ENCODE measurements at regions not wholly inside any gene's neighbourhood (a gene's known extent, or its start where the extent isn't known, plus 50 kb on each side); places are given as distances from the start of the nearest gene placed in this dataset.
"Not testable (repeated sequence)": the region's sequence is repeated elsewhere in the genome, so short reads cannot be mapped to it uniquely, and the experiment has no call there.

DNA sequence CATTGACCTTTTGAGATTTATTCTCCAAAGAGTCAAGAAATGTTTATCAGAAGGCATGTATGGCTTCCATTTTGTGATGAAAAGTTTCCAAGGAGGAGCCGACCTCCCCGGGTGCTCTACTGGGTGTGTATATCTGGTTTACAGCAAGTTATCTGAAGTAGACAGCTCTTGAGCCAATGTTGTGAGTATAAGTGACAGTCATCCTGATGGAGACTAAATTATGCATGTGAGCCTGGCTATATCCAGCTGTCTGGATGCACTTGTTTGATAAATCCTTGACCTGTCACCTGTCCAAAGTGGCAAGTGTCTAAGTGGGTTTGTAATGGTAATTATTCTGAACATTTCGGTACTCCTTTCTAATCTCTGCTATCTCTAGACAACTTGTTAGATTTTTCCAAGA, 142.2 kb downstream of the NR2F2 start:
- DNase-seq: no peak

DNA sequence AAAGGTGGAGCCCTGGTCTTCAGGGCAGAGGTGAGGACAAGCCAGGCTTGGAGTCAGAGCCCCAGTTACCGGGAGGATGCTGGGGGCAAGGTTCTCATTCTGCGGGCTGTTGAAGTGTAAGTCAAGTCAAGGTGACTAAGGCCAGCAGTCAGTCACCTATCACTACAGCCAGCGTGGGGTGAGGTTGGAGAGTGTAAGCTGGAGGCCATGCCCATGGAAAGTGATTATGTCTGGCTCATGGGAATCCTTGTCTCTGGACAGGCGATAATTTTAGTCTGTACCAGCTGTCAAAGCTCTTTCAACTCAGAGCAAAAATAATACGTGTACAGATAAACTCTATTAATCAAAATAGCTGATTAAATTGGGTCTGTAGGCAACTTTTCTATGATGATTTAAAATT, 143.1 kb downstream of the NR2F2 start:
- DNase-seq: no peak

DNA sequence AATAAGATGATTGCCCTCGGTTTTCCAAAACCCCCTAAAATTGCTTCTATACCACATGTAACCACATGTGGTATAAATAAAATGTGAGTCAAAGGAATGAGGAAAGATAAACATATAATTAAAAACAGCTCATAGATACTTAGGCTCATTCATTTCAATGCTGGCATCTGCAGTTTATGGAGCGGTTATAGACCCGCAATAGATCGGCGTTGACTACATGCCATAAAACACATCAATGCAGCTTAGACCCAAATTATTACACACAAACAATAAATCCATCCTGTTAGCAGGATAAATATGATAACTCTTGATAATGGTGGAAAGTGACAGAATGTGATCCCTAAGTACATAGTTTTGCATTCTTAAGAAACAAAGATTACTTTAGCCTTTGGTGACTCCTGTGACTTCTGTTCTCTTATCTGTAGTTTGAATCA, 143.7 kb downstream of the NR2F2 start:
- DNase-seq: no peak

DNA sequence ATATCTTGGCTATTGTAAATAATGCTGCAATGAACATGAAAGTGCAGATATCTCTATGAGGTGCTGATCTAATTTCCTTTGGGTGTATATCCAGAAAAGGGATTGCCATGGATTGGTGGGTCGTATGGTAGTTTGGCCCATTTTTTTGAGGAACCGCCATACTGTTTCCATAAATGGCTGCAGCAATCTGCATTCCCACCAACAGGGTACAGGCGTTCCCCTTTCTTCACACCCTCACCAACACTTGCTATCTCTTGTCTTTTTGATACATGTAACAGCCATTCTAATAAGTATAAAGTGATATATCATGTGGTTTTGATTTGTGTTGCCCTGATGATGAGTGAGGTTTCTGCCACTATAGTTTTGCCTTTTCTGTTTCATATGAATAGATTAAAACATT, 146.7 kb downstream of the NR2F2 start:
- no peak for DNase-seq

DNA sequence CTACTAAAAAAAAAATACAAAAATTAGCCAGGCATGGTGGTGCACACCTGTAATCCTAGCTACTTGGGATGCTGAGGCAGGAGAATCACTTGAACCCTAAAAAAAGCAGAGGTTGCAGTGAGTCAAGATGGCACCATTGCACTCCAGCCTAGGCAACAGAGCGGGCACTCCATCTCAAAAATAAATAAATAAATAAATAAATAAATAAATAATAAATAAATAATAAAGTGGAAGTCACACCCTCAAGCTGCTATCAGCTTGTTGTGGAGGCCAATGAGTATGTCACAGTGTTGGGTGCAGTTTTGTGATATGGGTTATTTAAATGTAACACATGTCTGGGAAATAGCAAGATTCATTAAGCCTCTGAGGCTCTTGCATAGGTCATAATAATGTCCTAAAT, 153.9 kb downstream of the NR2F2 start:
- not testable (repeated sequence) for DNase-seq

DNA sequence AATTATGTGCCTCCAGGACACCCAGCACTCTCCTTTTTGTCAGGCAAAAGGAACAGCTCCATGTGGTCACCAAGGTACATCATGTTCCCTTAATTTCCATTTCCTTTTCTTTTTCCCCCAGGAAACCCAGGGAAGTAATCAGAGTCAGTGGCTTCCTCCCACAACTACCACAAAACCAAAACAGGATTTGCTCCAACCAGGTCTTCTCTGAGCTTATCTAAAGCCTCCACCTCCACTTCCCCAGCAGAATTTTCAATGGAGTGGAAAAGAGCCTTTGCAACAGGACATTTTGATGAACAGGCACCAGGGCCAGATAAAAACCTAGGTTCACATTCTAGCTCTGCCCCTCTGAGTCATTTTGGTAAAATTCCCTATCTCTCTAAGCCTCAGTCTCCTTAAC, 154.3 kb downstream of the NR2F2 start:
- DNase-seq: no peak

DNA sequence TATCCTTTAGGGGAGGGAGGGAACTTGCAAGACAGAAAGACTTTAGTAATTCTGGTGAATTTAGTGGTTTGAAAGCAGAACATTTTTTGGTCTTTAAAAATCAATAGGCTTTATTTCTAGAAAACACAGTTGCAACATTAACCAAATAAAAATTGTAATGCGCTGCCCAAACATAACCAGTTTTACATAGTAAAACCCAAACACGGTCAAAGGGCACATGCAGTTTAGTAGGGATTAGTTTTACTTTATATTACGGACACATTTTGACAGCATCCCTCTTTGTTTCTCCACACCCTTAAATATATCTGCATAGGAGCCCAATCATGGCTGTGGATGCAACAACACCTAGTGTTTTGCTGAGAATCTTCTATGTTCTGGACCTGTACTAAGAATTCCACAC, 156.7 kb downstream of the NR2F2 start:
- no peak for DNase-seq

DNA sequence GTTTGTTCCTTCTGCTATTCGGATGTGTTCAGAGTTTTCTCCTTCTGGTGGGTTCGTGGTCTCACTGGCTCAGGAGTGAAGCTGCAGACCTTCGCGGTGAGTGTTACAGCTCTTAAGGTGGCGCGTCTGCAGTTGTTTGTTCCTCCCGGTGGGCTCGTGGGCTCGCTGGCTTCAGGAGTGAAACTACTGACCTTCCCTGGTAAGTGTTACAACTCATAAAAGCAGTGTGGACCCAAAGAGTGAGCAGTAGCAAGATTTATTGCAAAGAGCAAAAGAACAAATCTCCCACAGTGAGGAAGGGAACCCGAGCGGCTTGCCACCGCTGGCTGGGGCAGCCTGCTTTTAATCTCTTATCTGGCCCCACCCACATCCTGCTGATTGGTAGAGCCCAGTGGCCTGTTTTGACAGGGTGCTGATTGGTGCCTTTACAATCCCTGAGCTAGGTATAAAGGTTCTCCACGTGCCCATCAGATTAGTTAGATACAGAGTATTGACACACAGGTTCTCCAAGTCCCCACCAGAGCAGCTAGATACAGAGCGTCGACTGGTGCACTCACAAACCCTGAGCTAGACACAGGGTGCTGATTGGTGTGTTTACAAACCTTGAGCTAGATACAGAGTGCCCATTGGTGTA, 160.7 kb downstream of the NR2F2 start:
- not testable (repeated sequence) for DNase-seq

DNA sequence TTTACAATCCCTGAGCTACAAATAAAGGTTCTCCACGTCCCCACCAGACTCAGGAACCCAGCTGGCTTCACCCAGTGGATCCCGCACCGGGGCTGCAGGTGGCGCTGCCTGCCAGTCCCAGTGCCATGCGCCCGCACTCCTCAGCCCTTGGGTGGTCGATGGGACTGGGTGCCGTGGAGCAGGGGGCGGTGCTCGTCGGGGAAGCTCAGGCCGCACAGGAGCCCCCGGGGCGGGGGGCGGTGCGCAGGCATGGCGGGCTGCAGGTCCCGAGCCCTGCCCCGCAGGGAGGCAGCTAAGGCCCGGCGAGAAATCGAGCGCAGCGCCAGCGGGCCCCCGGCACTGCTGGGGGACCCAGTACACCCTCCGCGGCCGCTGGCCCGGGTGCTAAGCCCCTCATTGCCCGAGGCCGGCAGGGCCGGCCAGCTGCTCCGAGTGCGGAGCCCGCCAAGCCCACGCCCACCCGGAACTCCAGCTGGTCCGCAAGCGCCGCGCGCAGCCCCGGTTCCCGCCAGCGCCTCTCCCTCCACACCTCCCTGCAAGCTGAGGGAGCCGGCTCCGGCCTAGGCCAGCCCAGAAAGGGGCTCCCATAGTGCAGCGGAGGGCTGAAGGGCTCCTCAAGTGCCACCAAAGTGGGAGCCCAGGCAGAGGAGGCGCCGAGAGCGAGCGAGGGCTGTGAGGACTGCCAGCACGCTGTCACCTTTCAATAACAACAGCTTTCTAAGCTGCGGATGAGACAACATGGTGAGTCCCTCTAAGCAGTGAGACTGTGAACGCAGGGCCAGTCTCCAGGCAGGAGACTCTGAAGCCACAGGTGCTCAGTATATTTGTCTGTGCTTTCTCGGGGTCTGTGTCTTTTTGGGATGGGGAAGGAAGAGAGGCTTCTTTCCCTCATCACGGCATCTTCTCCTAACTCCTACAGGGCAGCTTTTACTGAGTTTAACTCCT, 161.5 kb downstream of the NR2F2 start:
- not testable (repeated sequence) for DNase-seq

DNA sequence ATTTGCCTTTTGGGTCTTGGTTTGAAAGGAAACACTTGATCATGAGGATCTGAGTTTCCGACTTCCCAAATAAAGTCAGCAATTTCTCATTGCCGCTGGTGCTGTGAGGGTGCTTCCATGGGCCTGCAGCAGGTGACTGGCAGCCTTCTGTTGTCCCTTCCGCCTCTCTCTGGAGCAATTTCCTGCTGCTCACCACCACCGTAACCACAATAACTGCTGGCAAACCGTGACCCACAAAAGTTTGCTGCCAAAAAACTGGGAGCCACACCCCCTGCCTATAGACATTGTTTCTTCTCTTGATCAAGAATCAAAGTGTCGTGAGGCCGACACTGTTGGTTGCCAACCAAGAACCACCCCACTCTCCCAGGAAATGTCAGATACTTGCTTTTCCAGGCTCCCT, 164.0 kb downstream of the NR2F2 start:
- DNase-seq: no peak

DNA sequence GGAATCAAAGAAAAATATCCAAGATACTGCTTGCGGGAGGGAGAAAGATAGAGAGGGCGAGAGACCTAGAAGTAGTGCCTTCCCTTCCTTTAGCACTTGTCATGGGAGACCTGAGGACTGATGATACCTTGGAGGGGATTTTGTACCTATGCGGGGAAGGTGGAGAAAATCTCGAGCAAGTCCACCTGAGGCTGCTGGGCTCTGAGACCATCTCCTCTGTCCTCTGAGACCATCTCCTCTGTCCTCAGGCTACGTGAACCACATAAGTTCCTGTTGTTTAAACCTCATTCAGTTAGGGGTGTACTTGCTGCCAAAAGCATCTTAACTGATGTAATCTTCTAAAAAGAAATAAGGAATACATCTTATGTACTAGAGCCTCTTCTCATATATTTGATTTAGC, 164.9 kb downstream of the NR2F2 start:
- DNase-seq: no peak

DNA sequence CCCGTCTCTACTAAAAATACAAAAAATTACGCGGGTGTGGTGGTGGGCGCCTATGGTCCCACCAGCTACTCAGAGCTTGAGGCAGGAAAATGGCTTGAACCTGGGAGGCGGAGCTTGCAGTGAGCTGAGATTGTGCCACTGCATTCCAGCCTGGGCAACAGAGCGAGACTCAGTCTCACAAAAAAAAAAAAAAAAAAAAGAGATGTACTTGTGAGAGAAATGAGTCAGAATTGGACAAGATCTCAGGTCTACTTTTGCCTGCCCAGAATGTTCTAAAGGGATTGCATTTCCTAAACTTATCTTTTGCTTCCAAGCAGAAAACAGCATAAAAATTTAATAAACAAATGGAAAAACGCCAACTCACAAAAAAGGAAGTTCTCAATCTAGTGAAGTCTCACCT, 167.5 kb downstream of the NR2F2 start:
- no peak for DNase-seq

DNA sequence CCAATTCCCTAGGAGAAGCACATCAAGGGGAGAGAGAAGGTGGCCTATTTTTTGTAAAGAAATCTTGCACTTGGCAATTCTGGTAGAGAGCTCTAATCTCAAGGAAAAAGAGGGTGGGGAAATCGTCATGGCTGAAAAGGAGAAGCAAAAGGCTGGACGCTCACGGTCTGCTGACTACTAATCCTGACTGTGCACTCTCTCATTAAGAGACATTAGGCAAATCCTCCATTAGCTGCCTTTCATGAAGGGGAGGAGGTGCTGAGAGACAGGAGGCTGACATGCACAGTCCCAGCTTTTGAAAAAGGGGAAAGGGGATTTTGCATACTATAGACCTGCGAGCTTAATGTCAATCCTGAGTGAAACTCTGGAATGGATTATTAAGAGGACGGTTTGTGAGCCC, 170.0 kb downstream of the NR2F2 start:
- DNase-seq: no peak

DNA sequence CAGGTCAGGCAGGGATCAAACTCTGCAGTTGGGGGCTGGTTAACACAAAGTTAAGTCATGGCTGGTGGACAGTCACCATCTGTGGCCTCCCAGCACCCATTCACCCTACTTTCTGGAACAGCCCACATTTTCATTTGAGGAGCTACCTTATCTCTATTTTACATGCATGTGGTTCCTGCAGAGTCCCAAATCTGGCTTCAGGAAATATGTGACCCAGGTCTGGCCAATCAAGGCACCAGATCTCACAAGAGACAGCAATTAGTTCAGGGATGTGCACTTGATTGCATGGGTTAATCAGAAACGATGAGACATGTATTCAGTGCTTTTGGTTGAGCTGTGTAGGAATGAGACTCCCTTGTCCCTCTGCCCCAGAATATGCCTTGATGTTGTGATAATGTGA, 170.9 kb downstream of the NR2F2 start:
- DNase-seq: no peak

DNA sequence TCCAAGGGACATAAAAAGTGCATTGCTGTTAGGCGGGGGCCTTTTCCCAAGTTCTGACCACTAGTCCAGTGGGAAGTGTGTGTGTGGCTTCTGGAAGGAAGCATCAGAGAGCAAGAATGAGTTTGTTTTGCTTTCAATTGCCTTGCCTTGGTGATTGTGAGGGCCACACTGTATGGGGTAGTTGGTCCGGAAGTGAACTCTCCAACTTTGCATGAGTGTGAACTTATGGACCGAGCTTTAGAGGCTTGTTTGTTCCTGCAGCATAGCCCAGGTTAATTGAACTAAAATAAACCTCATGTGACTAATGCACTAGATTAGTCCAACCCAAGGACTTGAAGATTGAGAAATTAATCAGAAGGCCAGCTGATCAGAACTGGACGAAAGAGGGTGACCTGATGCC, 171.7 kb downstream of the NR2F2 start:
- DNase-seq: no peak

DNA sequence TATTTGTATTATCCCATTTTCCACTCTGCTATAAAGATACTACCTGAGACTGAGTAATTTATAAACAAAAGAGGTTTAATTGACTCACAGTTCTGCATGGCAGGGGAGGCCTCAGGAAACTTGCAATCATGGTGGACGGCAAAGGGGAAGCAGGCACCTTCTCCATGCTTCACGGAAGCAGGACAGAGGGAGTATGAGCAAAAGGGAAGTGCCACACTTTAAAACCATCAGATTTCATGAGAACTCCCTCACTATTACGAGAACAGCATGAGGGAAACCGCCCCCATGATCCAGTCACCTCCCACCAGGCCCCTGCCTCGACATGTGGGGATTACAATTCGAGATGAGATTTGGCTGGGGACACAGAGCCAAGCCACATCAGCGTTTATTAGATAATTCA, 172.8 kb downstream of the NR2F2 start:
- DNase-seq: no peak

DNA sequence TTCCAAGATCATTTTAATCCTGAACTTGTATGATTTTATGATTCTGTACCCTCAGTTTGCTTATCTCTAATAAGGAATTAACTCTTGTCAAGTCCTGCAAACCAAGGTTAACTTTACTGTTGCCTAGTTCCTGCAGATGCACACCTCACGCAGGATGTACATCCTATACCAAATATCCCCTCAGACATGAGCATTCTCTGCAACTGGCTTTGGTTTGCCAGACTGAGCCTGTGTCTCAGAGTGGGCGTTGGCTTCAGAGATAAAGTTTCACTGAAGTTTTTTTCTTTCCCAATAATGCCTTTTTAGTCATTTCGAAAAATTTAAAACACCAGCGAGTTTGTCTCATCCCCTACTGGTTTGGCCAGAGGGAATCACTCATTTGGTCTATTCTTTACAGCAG, 173.9 kb downstream of the NR2F2 start:
- no peak for DNase-seq

DNA sequence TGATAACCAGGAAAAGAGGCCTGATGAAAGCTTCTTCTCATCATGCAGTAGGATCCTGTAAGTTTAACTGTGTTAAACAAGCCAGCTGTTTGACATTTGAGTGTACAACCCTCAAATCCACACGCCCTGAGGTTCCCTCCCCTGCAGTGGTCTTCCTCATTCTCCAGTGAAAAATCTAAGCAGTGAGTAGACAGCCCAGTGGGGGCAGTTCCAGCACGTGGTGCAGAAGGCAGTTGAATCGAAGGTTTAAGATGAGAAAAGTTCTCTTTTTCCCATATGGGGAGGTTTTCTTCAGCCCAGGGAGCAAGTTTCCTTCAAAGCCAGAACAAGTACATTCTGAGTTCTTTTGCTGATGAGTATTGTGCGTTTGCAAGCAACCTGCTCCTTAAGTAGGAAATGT, 174.5 kb downstream of the NR2F2 start:
- no peak for DNase-seq

DNA sequence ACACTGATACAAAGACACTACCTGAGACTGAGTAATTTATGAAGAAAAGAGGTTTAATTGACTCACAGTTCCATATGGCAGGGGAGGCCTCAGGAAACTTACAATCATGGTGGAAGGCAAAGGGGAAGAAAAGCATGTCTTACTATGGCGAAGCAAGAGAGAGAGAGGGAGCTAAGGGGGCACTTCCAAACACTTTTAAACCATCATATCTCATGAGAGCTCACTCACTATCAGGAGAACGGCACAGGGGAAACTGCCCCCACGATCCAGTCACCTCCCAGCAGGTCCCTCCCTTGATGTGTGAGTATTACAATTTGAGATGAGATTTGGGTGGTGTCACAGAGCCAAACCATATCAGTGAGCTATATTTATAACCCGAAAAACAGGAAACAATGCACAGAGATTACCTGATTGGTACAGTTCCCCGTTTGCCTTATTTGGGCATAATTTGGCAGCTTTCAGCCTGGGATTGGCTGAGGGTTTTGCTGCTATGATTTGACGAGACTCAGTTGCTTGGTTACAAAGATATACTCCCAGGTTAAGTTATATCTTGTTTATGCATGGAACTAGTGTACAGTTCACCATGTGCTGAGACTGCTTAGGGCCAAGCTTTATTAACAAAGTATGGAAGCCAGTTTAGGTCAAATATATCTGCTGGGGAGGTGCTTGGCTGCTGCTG, 184.2 kb downstream of the NR2F2 start:
- no peak for DNase-seq

DNA sequence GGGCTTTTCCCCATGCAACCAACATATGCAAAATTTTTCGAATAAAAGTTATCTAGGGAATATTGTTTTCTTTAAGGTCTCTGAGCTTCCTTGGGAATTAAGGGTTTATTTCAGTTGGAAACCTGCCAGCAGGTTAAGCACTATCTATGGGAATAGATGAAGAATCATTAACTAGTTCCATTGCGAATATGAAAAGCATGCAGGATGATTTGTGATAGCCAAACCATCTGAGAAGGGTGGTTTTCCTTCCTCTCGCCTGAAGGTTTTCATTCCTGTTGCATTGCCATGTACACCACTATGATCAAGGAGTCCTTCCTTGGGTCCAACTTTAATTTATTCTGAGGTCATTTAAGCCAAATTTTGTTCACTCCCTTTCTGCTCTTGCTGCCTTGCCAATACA, 184.9 kb downstream of the NR2F2 start:
- no peak for DNase-seq

DNA sequence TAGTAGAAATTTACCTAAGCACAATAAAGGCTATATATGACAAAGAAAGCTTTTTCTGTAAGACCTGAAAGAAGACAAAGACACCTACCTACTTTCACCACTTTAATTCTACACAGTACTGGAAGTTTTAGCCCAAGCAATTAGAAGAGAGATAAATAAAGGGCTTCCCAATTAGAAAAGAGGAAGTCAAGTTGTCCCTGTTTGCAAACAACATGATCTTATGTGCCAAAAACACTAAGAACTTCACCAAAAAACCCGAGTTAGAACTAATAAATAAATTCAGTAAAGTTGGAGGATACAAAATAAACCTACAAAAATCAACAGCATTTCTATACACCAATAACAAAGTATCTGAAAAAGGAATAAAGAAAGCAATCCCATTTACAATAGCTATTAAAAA, 190.9 kb downstream of the NR2F2 start:
- no peak for DNase-seq

DNA sequence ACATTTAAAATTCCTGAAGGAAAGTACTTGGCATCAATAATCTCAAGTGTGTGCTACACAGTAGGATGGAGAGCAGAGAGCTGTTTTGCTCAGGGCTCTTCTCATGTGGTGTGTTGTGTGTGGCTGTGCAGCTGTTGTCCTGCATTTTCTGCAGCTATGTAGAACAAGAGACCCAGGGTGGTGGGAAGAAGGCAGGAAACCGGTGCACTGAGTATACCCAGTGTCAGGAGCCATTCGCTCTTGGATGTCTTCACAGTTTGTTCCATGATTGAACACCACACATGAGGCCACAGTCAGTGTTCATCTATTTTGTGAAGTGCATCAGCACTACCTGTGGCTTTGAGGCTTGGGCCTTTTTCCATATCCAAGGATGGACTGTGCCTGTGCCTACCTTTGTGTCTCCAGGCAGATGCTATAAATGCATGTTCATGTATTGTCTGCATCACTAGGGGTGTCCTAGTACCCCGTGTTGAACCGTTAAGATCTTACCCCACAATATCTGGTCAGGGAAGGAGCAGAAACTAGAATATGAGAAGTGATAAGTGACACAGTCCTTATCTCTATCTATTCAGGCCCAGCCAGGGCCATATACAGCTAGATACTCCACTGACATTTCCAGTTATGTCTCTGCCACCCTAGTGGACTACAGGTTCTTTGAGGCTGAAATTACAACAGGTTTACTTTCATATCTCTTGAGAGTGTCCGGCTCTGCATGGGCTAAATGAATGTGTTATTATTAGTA, 194.3 kb downstream of the NR2F2 start:
- DNase-seq: no peak

DNA sequence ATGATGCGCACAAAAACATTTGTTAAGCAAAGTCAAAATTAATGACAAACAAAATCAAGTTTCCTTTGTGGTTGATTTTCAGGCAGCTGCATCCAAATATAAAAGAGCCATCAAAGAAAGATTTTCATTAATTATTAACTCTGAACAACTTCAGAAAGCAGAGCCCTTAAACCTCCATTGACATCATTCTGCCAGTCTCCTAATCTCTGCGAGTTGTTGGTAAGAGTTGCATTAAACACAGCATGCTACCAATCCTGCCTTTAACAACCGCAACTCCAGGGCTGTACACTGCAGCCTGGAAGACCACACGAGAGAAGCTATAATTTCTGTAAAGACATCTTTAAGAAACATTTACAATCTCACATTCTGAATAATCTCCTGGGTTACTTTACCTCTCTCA, 204.6 kb downstream of the NR2F2 start:
- DNase-seq: no peak
